ENCODE measurements at regions not wholly inside any gene's neighbourhood (a gene's known extent, or its start where the extent isn't known, plus 50 kb on each side); places are given as distances from the start of the nearest gene placed in this dataset.
"Not testable (repeated sequence)": the region's sequence is repeated elsewhere in the genome, so short reads cannot be mapped to it uniquely, and the experiment has no call there.

DNA sequence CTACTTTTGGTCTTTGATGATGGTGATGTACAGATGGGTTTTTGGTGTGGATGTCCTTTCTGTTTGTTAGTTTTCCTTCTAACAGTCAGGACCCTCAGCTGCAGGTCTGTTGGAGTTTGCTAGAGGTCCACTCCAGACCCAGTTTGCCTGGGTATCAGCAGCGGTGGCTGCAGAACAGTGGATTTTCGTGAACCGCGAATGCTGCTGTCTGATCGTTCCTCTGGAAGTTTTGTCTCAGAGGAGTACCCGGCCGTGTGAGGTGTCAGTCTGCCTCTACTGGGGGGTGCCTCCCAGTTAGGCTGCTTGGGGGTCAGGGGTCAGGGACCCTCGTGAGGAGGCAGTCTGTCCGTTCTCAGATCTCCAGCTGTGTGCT lies 56.6 kb upstream of the TNFAIP8 start:
- ATAC-seq, result not testable (repeated sequence)

DNA sequence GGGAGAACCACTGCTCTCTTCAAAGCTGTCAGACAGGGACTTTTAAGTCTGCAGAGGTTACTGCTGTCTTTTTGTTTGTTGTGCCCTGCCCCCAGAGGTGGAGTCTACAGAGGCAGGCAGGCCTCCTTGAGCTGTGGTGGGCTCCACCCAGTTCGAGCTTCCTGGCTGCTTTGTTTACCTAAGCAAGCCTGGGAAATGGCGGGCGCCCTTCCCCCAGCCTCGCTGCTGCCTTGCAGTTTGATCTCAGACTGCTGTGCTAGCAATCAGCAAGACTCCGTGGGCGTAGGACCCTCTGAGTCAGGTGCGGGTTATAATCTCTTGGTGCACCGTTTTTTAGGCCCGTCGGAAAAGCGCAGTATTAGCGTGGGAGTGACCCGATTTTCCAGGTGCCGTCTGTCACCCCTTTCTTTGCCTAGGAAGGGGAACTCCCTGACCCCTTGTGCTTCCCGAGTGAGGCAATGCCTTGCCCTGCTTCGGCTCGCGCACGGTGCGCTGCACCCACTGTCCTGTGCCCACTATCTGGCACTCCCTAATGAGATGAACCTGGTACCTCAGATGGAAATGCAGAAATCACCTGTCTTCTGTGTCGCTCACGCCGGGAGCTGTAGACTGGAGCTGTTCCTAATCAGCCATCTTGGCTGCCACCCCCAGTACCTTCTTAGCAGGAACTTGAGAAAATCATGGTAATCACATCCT lies 56.1 kb upstream of the TNFAIP8 start:
- ATAC-seq, result not testable (repeated sequence)

DNA sequence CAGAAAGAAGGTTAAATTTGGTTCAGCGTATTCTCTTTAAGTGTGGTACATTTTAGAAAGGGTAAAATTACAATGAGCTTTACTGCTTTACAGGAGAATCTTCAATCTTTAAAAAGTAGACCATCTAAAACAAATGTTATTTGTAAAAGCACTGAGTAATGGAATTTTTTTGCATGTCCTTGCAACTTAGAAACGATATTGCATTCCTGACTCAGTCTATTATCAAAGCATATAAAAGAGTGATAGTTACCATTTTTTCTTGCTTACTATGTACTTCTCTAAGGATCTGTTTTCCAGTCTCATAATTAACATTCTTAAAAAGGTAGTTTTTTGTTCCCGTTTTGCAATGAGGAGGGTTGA lies 55.5 kb upstream of the TNFAIP8 start:
- TF ChIP-seq ISL1 (CRISPR knock-in tag; IDR thresholded peaks at IDR 0.05) (no peak), ZC3H10 (CRISPR knock-in tag; IDR thresholded peaks at IDR 0.05) (no peak), GLIS3 (CRISPR knock-in tag; IDR thresholded peaks at IDR 0.05) (no peak), TCF4 (CRISPR knock-in tag; IDR thresholded peaks at IDR 0.05; ENCODE audit: borderline replicate concordance) (no peak), OSR1 (CRISPR knock-in tag; IDR thresholded peaks at IDR 0.05) (no peak), PPARA (CRISPR knock-in tag; IDR thresholded peaks at IDR 0.05; ENCODE audit: borderline replicate concordance) (no peak), CSDC2 (CRISPR knock-in tag; IDR thresholded peaks at IDR 0.05) (no peak), ZNF70 (CRISPR knock-in tag; IDR thresholded peaks at IDR 0.05) (no peak), ESRRG (CRISPR knock-in tag; IDR thresholded peaks at IDR 0.05) (no peak), ARNTL (CRISPR knock-in tag; IDR thresholded peaks at IDR 0.05; ENCODE audit: borderline replicate concordance, low read depth) (no peak)
- TF ChIP-seq, protein P1, sequence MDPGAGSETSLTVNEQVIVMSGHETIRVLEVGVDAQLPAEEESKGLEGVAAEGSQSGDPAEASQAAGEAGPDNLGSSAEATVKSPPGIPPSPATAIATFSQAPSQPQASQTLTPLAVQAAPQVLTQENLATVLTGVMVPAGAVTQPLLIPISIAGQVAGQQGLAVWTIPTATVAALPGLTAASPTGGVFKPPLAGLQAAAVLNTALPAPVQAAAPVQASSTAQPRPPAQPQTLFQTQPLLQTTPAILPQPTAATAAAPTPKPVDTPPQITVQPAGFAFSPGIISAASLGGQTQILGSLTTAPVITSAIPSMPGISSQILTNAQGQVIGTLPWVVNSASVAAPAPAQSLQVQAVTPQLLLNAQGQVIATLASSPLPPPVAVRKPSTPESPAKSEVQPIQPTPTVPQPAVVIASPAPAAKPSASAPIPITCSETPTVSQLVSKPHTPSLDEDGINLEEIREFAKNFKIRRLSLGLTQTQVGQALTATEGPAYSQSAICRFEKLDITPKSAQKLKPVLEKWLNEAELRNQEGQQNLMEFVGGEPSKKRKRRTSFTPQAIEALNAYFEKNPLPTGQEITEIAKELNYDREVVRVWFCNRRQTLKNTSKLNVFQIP (CRISPR knock-in tag; IDR thresholded peaks at IDR 0.05; ENCODE audit: borderline replicate concordance, low read depth), result no peak
- TF ChIP-seq, protein P2, sequence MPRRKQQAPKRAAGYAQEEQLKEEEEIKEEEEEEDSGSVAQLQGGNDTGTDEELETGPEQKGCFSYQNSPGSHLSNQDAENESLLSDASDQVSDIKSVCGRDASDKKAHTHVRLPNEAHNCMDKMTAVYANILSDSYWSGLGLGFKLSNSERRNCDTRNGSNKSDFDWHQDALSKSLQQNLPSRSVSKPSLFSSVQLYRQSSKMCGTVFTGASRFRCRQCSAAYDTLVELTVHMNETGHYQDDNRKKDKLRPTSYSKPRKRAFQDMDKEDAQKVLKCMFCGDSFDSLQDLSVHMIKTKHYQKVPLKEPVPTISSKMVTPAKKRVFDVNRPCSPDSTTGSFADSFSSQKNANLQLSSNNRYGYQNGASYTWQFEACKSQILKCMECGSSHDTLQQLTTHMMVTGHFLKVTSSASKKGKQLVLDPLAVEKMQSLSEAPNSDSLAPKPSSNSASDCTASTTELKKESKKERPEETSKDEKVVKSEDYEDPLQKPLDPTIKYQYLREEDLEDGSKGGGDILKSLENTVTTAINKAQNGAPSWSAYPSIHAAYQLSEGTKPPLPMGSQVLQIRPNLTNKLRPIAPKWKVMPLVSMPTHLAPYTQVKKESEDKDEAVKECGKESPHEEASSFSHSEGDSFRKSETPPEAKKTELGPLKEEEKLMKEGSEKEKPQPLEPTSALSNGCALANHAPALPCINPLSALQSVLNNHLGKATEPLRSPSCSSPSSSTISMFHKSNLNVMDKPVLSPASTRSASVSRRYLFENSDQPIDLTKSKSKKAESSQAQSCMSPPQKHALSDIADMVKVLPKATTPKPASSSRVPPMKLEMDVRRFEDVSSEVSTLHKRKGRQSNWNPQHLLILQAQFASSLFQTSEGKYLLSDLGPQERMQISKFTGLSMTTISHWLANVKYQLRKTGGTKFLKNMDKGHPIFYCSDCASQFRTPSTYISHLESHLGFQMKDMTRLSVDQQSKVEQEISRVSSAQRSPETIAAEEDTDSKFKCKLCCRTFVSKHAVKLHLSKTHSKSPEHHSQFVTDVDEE (CRISPR knock-in tag; IDR thresholded peaks at IDR 0.05), result no peak

DNA sequence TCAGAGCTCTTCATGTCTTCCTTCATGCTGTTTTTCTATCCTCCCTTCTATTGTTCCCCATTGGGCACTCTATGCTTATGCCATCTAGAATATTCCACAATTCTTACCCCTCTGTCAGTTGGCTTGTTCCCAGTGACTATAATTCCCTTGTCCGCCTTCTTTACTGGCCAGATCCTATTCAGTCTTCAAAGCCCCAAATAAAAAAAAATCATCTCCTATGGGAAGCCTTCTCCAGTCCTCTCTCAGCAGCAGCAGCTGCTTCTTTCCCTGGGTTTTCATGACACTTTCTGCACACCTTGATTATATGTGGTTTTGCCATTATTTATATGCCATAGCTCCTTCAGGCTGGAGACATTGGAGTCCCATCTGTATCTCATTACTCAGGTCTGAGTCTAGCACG lies 54.6 kb upstream of the TNFAIP8 start:
- ATAC-seq, result no peak

More for the DNA sequence above, 55.5 kb upstream of the TNFAIP8 start:
- no peak for ATAC-seq

DNA sequence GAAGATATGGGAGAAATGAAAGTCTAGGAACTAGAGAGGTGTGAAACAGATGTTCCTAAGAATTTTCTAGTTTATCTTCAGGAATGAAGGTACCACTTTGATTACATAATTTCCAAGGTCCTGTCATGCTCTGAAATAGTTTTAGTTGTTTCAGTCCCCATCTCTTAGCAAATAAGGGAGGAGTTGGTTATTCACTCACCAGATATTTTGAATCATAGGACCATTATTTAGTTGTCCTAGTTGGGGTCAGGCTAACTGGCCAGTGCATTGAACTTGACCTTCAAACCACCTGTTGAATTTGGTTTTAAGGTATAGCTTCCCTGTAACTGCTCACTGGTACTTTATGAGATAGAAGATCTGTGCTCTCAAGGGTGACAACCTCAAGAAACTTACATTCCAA lies 53.9 kb upstream of the TNFAIP8 start:
- ATAC-seq, result no peak
- no peak for TF ChIP-seq TCF4 (CRISPR knock-in tag; IDR thresholded peaks at IDR 0.05; ENCODE audit: borderline replicate concordance)
- no peak for TF ChIP-seq ESRRG (CRISPR knock-in tag; IDR thresholded peaks at IDR 0.05)
- TF ChIP-seq, protein P3, sequence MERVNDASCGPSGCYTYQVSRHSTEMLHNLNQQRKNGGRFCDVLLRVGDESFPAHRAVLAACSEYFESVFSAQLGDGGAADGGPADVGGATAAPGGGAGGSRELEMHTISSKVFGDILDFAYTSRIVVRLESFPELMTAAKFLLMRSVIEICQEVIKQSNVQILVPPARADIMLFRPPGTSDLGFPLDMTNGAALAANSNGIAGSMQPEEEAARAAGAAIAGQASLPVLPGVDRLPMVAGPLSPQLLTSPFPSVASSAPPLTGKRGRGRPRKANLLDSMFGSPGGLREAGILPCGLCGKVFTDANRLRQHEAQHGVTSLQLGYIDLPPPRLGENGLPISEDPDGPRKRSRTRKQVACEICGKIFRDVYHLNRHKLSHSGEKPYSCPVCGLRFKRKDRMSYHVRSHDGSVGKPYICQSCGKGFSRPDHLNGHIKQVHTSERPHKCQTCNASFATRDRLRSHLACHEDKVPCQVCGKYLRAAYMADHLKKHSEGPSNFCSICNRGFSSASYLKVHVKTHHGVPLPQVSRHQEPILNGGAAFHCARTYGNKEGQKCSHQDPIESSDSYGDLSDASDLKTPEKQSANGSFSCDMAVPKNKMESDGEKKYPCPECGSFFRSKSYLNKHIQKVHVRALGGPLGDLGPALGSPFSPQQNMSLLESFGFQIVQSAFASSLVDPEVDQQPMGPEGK (CRISPR knock-in tag; IDR thresholded peaks at IDR 0.05; ENCODE audit: borderline replicate concordance), result no peak
- no peak for TF ChIP-seq ZFP30 (CRISPR knock-in tag; IDR thresholded peaks at IDR 0.05)
- TF ChIP-seq, protein P4, sequence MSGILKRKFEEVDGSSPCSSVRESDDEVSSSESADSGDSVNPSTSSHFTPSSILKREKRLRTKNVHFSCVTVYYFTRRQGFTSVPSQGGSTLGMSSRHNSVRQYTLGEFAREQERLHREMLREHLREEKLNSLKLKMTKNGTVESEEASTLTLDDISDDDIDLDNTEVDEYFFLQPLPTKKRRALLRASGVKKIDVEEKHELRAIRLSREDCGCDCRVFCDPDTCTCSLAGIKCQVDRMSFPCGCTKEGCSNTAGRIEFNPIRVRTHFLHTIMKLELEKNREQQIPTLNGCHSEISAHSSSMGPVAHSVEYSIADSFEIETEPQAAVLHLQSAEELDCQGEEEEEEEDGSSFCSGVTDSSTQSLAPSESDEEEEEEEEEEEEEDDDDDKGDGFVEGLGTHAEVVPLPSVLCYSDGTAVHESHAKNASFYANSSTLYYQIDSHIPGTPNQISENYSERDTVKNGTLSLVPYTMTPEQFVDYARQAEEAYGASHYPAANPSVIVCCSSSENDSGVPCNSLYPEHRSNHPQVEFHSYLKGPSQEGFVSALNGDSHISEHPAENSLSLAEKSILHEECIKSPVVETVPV (CRISPR knock-in tag; IDR thresholded peaks at IDR 0.05), result no peak
- no peak for TF ChIP-seq ZFP3 (CRISPR knock-in tag; IDR thresholded peaks at IDR 0.05)
- TF ChIP-seq CSDC2 (CRISPR knock-in tag; IDR thresholded peaks at IDR 0.05), result no peak
- no peak for TF ChIP-seq BACH2 (CRISPR knock-in tag; IDR thresholded peaks at IDR 0.05; ENCODE audit: borderline replicate concordance)
- no peak for TF ChIP-seq GLIS3 (CRISPR knock-in tag; IDR thresholded peaks at IDR 0.05)
- TF ChIP-seq ZNF70 (CRISPR knock-in tag; IDR thresholded peaks at IDR 0.05), result no peak
- no peak for TF ChIP-seq OSR1 (CRISPR knock-in tag; IDR thresholded peaks at IDR 0.05)
- TF ChIP-seq ZNF8 (CRISPR knock-in tag; IDR thresholded peaks at IDR 0.05), result no peak
- TF ChIP-seq PPARA (CRISPR knock-in tag; IDR thresholded peaks at IDR 0.05; ENCODE audit: borderline replicate concordance), result no peak
- no peak for TF ChIP-seq ZNF565 (CRISPR knock-in tag; conservative IDR thresholded peaks at IDR 0.05; ENCODE audit: low read depth)
- no peak for TF ChIP-seq ARNTL (CRISPR knock-in tag; IDR thresholded peaks at IDR 0.05; ENCODE audit: borderline replicate concordance, low read depth)
- TF ChIP-seq, protein P1 (CRISPR knock-in tag; IDR thresholded peaks at IDR 0.05; ENCODE audit: borderline replicate concordance, low read depth), result no peak
- no peak for TF ChIP-seq SNAI2 (CRISPR knock-in tag; IDR thresholded peaks at IDR 0.05)

More for the DNA sequence above, 54.6 kb upstream of the TNFAIP8 start:
- TF ChIP-seq ZFP3 (CRISPR knock-in tag; IDR thresholded peaks at IDR 0.05), result peak; percentile 88
- TF ChIP-seq SNAI2 (CRISPR knock-in tag; IDR thresholded peaks at IDR 0.05), result no peak
